HUES64 (cell line): ENCODE measurements at regions not wholly inside any gene's neighbourhood (a gene's known extent, or its start where the extent isn't known, plus 50 kb on each side); places are given as distances from the start of the nearest gene placed in this dataset.

Experiments used
- H3K27ac ChIP-seq: 2 replicates; pipeline ENCODE4 v1.7.0; 2013; ENCODE audit warnings: low read depth, low read length, inconsistent platforms
- H3K27me3 ChIP-seq: 2 replicates; pipeline ENCODE4 v1.6.1; 2013; ENCODE audit warnings: mild to moderate bottlenecking, low read length; ENCODE audit not compliant: insufficient read depth
- H3K36me3 ChIP-seq: 2 replicates; pipeline ENCODE4 v1.6.1; 2013; ENCODE audit warnings: mild to moderate bottlenecking, low read length; ENCODE audit not compliant: insufficient read depth
- H3K4me1 ChIP-seq: 2 replicates; pipeline ENCODE4 v1.6.1; 2013; ENCODE audit warnings: mild to moderate bottlenecking, low read length, moderate library complexity; ENCODE audit not compliant: insufficient read depth
- H3K4me3 ChIP-seq: 2 replicates; pipeline ENCODE4 v1.5.1; 2013; ENCODE audit warnings: mild to moderate bottlenecking, low read length, moderate library complexity
- H3K9ac ChIP-seq: 2 replicates; pipeline ENCODE4 v1.6.1; 2013; ENCODE audit warnings: mild to moderate bottlenecking, low read depth, low read length
- H3K9me3 ChIP-seq: 2 replicates; pipeline ENCODE4 v1.6.1; 2013; ENCODE audit warnings: low read depth, low read length; ENCODE audit not compliant: insufficient read depth
- WGBS: fragments of 150-250, 120-280 bp; methylation state at CpG from one replicate; pipeline ENCODE4 v1.1.7; 2013; ENCODE audit warnings: missing lambda C conversion rate; 5-methylcytosine and 5-hydroxymethylcytosine counted together

- Histone ChIP-seq H3K4me1 (peaks cover 13% of the 10 kb centered on the region; the same call in 1 of the 2 replicates), H3K27ac (no peak overlapping the region), H3K9ac (no peak overlapping the region), H3K9me3 (no peaks in the 10 kb centered on the region), H3K4me3 (no peak overlapping the region), H3K36me3 (no peaks in the 10 kb centered on the region), H3K27me3 (no peaks in the 10 kb centered on the region)
These were observed 57.2 kb upstream of the MAML3 start for GRCh38 chr4:140211161-140211560.

GRCh38 chr4:140208921-140209320 lies 54.9 kb upstream of the MAML3 start:
- H3K36me3 ChIP-seq = no peaks in the 10 kb centered on the region
- no peaks in the 10 kb centered on the region for H3K27me3 ChIP-seq
- H3K4me1 ChIP-seq = peaks cover 13% of the 10 kb centered on the region; the same call in 1 of the 2 replicates
- no peaks in the 10 kb centered on the region for H3K9me3 ChIP-seq
- 100% methylated on average over 1 of the region's 1 CpG for WGBS
- H3K4me3 ChIP-seq = no peak overlapping the region
- H3K27ac ChIP-seq = no peak overlapping the region
- H3K9ac ChIP-seq = no peak overlapping the region
